A172 (cell line): ENCODE measurements at regions not wholly inside any gene's neighbourhood (a gene's known extent, or its start where the extent isn't known, plus 50 kb on each side); places are given as distances from the start of the nearest gene placed in this dataset.
"Not testable (repeated sequence)": the region's sequence is repeated elsewhere in the genome, so short reads cannot be mapped to it uniquely, and the experiment has no call there.

Experiments
- DNase-seq: peaks from one replicate; pipeline ENCODE4 v3.0.0-alpha.2; 2015; ENCODE audit warnings: low spot score

DNA sequence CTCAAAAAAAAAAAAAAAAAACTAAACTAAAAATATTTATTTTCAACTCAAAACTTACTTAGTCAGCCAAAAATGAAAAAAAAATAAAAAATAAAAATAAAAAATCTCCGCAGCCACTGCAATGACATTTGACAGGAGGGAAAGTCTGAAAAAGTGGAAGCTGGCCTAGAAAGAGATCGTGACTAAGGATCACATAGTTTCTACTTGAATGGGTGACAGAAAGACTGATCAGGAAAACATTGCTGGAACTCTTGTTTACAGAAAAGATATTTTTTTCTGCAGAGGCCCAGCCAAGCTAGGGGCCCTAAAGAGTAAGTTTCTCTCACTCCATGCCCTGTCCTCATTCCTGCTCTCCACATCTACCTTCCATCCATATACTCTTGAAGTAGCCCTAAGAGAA, 92.8 kb upstream of the KCND2 start:
- no peak for DNase-seq

DNA sequence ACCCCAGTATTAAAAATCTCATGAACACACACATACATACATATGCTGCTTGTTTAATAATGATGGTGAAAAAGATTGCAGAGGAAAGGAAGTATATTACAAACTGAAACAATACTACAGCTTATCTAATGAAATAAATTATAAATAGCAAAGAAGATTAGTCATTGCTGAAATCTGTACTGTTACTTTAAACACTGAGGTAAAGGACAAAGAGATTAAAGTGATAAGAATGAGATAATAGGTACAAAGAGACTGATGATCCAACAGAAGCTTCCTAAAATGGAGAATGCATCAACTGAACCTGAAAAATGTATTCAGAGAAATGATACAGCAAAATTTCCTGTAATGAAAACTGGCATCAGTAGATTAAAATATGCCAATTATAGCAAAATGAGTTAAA, 91.5 kb upstream of the KCND2 start:
- DNase-seq, result peak; percentile 7

DNA sequence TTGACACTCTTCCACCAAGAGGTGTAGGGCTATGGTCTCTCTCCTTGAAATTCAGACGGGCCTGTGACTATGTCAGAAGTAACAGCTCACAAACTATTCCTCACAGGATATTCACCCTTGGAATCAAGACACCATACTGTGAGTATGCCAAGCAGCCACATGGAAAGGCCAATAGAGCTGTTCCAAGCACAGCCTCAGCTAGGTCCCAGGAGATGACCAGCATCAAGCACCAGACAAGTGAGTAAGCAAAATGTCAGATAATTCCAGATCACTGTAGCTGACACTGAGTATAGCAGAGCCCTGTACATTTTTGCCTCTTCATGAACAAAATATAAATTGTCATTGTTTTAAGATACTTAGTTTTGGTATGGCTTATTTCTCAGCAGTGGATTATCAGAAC, 88.1 kb upstream of the KCND2 start:
- DNase-seq, result no peak

DNA sequence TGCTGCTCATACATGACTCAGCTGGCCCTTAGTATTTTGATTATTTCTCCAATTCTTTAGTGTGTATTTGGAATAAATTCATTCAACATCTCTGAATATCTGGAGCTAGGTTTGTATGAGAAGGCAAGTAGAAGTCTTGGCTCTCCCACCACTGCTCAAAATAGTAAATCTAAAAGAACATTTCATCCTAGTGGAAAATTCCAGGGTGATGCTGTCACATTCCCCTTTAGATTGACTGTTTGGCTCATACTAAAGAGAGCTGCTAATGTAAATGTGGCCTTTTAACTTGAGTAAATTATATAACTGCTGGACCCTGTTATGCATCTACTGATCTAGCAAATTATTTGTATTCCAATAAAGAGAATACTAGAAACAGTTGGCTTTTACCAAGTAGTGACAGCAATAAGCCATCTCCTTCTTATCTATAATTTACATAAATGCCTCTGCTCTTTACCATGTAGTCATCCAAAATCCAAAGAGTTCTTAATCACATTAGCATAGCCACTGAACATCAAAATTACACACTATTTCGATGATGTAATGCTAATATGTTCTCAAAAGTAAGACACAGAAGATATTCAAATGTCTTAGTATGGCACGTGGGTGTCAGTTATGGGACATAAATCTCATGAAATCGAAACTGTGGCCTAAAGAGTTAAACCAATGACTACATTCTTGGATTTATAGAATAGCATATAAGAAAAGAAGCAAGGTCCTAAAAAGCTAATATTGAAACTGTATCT, 86.9 kb upstream of the KCND2 start:
- DNase-seq, result no peak

DNA sequence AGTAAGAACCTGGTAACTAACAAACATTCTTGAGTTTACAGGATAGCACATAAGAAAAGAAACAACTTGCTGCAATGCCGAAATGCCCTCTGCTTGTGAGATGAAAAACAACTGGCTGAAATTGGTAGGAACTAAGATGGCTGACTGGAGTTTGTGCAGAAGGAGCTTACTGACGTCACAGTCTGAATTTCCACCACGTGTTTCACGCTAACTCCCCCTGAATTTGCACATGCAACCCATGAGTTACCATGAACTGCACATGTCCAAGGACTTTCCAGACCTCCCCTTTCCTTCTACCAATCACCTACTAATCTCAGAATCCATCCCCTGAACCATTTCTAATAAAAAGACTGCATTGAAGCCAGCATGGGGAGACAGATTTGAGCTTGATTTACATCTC, 86.3 kb upstream of the KCND2 start:
- no peak for DNase-seq

DNA sequence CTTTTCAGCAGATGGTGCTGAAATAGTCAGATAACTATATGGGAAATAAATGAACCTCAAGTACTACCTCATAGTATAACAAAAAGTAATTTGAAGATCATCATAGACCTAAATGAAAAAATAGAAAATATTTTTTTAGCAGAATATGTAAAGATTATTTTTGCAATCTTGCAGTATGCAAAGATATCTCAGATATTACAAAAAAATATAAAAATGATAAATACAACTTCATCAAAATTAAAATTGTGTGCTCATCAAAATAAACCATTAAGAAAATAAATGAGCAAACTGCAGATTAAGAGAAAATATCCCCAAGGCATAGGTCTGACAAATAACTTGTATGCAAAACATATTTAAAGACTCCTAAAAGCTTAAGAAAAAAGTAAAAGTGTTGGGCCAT, 83.4 kb upstream of the KCND2 start:
- DNase-seq, result no peak

DNA sequence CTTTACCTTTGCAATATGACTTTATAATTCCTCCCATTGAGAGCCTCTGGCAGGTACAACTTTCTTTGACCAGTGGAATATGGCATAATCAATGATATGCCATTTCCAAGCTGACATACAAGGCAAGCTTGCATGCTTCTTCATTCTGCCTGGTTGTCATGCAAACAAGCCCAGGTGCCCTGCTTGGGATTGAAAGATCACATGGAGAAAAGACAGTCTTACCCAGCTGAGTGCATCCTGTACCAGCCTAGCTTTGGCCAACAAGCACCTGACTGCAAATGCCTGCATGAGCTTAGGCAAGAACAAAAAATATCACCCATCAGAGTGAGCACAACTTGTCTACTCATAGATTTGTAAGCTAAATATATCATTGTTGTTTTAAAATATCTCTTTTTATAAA, 82.9 kb upstream of the KCND2 start:
- no peak for DNase-seq

DNA sequence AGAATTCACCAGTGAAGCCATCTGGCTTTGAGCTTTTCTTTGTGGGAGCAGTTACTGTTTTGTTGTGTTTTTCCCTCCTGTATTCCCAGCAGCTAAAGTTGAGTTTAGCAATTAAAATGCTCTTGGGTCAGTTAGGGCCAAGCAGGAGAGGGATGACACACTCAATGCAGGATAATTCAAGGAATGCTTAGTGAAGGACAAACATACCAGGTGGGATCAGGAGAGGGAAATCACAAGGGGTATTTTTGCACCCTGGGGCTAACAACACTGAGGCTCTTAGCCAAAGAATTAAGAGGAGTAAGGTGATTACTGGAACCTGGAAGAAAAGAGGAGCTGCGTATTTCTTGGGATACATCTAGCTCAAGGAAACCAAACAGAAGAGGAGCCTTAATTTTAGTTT, 82.4 kb upstream of the KCND2 start:
- DNase-seq, result no peak

DNA sequence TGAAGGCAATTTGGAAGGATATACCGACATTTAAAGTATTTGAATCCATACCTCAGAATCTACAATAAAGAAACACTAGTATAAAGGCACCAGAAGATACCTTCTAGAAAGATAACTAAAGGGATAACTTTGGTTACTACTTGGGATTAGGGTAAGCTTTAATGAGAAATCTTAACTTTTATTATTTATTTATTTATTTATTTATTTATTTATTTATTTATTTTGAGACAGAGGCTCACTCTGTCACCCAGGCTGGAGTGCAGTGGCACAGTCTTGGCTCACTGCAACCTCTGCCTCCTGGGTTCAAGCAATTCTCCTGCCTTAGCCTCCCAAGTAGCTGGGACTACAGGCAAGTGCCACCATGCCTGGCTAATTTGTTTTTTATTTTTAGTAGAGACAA, 81.6 kb upstream of the KCND2 start:
- not testable (repeated sequence) for DNase-seq

DNA sequence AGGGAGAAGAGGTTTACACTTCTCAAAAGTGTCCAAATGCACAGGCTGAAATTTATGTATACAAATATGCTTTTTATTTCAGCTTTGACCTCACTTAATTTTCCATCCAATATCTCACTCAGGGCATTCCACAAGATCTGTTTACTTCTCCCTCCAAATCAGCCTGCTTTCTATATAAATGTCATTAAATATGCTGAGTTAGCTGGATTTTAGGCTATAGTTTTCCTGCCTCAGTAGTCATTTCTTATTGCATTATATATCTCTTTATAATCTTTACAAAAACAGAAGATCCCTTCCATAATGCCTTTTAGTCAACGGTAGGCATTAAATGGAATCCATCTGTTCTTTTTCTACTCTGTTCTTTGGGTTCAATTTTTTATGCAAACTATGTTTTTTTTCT, 71.7 kb upstream of the KCND2 start:
- no peak for DNase-seq

DNA sequence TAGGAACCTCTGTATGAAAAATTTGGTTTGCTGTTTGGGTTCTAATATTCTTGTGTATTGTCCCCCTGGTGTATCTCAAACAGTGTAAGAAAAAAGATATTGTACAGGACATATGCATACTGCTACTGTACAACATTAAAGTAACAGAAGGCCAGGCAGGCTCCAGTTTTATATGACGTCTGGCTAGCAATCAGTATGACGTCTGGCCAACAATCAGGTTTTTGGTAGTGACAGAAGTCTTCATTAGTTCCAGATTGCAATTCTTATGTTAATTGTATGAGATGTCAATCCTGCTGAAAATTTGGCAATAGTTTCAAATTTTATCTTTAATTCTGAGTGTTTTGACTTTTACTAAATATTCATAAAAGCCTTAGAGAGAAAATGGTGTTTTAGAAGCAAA, 67.9 kb upstream of the KCND2 start:
- DNase-seq, result no peak

DNA sequence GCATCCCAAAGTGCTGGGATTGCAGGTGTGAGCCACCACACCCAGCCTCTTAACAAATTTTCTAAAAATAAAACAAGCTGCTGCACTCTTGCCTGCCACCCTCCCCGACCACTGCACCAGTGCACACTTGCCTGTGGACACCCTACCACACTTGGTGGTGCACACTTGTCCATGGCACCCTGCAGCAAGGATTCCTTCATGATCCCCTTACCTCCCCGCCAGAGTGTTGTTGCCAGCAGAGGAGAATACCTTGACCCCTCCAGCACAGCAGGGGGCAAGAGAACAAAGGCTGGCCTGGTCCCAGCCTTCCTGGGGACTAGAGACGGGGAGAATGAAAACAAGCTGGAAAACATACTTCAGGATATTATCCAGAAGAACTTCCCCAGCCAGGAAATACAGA, 65.9 kb upstream of the KCND2 start:
- DNase-seq, result no peak

DNA sequence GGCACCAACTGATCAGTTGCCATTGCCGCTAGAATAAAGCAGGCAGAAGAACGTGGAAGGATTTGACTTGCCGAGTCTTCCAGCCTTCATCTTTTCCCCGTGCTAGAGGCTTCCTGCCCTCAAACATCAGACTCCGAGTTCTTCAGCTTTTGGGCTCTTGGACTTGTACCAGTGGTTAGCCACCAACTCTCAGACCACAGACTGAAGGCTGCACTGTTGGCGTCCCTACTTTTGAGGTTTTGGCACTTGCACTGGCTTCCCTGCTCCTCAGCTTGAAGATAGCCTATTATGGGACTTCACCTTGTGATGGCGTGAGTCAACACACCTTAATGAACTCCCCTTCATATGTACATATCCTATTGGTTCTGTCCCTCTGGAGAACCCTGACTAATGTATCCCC, 57.3 kb upstream of the KCND2 start:
- no peak for DNase-seq

DNA sequence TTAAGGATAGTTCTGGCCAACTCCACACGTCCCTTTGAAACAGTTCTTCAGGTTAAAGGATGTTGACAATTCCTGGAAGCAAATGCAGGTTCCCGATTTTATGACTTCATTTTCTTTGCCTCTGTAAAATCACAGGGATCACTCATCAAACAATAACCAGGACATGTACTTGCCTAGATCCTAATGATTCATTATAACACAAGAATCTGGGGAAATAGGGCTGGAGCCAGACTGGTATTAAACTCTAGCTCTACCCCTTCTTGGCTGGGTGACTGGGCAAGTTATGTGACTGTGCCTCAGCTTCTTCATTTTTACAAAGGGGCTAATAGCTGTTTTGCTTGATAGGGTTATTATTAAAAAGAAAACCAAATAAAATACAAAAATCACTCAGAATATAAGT, 56.0 kb upstream of the KCND2 start:
- no peak for DNase-seq

DNA sequence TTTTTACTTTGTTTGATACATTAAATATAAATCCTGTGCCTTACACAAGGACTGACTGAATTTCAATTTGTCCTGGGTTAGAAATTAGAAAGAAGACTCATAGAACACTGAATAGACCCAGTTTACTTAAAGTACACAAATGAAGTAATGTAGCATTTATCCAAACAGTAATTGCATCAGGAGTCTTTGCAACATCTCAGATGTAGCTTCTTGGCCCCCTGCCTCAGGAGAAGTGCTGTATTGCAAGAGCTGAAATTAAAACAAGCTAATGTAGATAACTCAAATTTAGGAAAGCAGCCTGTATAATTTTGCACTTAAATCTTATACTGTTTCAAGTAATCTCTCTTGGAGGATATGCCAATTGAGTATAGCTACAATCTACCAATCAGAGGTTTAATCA, 54.3 kb upstream of the KCND2 start:
- DNase-seq, result no peak

DNA sequence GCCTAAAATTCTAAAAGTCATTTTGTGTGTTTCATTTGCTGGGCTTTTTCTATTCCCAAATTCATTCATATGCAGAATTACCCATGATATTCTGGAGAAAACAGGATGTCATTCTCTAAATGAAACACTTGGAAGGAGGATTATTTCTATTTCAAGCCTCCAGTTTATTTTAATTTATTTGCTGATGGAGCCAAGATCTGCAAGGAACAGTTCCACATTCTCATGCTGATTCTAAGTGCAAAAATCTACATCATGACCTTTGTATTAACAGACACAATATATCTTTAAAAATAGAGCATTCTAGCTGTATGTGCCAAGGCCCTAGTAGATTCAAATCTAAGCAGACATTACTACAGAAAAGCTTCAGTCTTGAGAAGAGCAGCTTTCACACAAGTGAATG, 51.3 kb upstream of the KCND2 start:
- DNase-seq, result no peak
